GM12891 (cell line): ENCODE measurements at regions not wholly inside any gene's neighbourhood (a gene's known extent, or its start where the extent isn't known, plus 50 kb on each side); places are given as distances from the start of the nearest gene placed in this dataset.

ENCODE experiments used
- PAX5 ChIP-seq: IDR thresholded peaks from 2 replicates; pipeline ENCODE4 v1.6.1; 2011; ENCODE audit warnings: low read length, moderate library complexity, mild to moderate bottlenecking; ENCODE audit not compliant: insufficient read depth, severe bottlenecking
- POLR2A ChIP-seq: IDR thresholded peaks from 2 replicates; pipeline ENCODE4 v1.6.1; 2011; ENCODE audit warnings: low read depth, low read length, control low read depth
- POLR2AphosphoS5 ChIP-seq: IDR thresholded peaks from 2 replicates; pipeline ENCODE4 v1.6.1; 2011; ENCODE audit warnings: low read depth, low read length, control low read depth
- POU2F2 ChIP-seq: IDR thresholded peaks from 2 replicates; pipeline ENCODE4 v1.6.1; 2011; ENCODE audit warnings: low read depth, mild to moderate bottlenecking, control low read depth, low read length, moderate library complexity
- SPI1 ChIP-seq: IDR thresholded peaks from 2 replicates; pipeline ENCODE4 v1.6.1; 2011; ENCODE audit warnings: low read depth, low read length, control low read depth
- TAF1 ChIP-seq: IDR thresholded peaks from 2 replicates; pipeline ENCODE4 v1.6.1; 2011; ENCODE audit warnings: low read depth, low read length, control low read depth

DNA sequence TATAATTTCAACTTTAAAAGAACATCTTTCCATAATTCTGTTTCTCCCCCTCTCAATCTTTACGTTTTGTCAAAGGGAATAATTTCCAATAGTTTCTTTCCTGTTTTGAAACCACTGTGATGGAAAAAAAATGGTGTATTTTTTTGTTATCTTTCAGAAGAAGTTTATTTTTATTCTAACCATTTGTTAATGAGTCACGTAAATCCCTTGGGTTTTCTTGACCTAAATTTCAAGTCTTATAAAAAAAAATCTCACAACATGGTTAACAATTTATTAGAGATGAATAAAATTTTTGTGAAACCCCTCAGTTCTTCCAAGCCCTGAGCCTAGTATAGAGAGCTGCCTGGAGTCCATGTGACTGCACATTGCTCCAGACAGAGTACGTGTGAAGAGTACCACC is 106.1 kb upstream of the FBXL17 start:
- TF ChIP-seq POLR2A (no peak), POLR2AphosphoS5 (no peak), TAF1 (no peak), POU2F2 (no peak), PAX5 (no peak), SPI1 (no peak)
